ENCODE measurements at regions not wholly inside any gene's neighbourhood (a gene's known extent, or its start where the extent isn't known, plus 50 kb on each side); places are given as distances from the start of the nearest gene placed in this dataset.

- no peak for TF ChIP-seq CTCF (IDR thresholded peaks at IDR 0.05)
- no peak for TF ChIP-seq POLR2A (IDR thresholded peaks at IDR 0.05)
- no peak for TF ChIP-seq POLR2AphosphoS5 (IDR thresholded peaks at IDR 0.05)
Observed at GRCh38 chr18:61756244-61756643, 136.6 kb downstream of the RNF152 start.

Measured in prostate gland (tissue), 2 donors.